Fibroblast of skin of left quadriceps (primary cell): ENCODE measurements at regions not wholly inside any gene's neighbourhood (a gene's known extent, or its start where the extent isn't known, plus 50 kb on each side); places are given as distances from the start of the nearest gene placed in this dataset.
A peak's percentile ranks its signal among the peaks of the same experiment; 100 is the strongest.

ENCODE experiments used
- DNase-seq, 2 experiments: peaks; one replicate each; pipeline ENCODE4 v3.0.0-alpha.2; 2013; ENCODE audit warnings: low read depth in 2 of 2

DNA sequence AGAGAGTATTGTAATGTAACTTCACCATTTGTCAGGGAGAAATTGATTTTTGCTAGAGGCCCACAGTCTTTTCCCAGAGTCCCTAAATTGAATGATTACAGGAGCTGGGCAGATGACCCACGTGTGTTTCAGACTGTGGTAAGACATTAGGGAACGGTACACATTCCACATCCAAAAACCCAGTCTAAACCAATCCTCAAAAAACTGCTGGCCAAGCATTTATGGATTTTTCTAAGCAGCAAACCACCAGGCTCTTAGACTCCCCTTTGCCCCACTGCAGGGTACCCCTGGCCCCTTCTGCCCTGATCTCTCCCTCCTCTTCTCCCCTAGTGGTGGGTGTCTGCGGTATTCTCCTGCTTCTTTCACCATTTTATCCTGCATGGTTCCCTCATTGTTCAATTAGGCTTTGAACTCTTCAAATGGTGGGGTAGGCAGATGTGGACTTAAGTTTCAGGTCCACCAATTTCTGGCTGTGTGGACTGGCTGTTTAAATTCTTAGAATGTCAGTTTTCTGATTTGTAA, 135.5 kb upstream of the SORCS3 start:
- DNase-seq, result no peak

DNA sequence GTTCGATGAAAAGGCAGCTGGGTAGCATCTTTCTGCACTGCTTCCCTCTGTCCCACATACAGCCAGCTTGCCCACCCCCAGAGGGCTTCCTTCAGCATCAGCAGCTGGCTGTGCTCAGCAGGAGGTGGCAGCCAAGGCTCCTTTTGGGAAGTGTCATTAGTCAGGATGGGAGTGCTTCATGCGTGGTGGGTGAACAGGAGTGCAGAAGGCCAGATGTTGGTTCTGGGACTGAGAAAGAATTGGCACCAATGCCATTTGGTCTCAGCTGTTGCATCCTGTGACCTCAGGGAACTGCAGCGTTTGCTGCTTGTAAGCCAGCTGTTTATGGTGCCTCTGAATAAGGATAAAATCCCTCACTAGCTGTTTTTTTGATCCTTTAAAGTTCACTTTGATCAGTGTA, 131.1 kb upstream of the SORCS3 start:
- DNase-seq, result no peak

DNA sequence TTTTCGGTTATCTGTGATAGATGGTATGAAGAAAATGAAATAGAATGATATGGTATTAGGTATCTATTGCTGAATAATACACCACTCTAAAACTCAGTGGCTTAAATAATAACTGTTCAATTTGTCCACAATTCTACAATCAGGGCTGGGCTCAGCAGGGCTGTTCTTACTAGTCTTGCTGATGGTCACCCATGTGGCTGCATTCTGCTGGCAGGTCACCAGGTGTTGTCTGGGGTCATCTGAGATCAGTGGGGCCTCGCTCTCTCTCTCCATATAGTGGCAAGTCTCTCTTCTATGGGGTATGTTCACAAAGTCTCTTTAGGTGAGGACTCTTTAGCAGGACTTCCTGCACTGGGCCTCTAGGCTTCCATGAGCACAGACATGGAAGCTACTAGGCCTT, 130.4 kb upstream of the SORCS3 start:
- no peak for DNase-seq

DNA sequence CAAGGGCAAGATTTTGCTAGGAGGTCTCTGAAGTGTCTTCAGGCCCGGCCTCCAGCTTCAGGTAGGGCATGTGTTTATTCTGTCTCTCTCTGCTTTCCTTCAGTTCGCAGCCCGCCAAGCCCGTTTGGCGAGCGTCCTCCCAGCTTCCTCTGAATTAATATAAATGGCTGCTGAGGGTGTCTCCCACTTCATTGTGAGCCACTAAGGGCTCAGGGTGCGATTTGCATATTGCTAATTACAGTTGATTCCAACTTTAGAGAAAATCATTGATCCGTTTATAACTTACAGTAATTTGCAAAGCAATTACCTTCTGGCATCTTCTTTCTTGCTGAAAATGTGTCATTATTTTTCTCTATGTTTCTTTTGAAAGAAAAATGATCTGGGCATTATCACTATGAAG, 128.3 kb upstream of the SORCS3 start:
- DNase-seq, result no peak

DNA sequence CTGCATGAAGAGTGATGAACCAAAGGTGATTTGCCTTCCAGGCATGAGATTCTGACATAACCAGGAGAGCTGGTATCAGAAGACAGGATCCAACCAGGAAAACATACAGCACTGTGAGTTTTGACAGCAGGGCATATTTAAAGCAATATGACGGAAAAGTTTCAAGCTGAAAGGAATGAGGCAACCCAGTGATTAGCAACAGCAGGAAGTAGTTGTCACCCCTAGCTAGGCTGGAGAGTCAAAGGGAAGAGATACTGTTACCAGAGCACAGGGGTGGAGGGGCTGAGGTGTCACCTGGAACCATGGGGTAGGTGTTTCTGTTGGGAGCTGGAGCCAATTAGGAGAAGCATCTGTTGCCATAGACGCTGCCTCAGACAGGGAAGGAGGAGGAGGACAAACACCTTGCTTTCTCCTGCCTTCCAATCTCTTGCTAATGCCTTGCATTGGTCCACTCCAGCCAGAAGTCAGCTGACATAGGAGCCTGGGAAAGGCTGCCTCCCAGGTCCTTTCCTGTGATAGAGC, 125.4 kb upstream of the SORCS3 start:
- DNase-seq, result no peak

DNA sequence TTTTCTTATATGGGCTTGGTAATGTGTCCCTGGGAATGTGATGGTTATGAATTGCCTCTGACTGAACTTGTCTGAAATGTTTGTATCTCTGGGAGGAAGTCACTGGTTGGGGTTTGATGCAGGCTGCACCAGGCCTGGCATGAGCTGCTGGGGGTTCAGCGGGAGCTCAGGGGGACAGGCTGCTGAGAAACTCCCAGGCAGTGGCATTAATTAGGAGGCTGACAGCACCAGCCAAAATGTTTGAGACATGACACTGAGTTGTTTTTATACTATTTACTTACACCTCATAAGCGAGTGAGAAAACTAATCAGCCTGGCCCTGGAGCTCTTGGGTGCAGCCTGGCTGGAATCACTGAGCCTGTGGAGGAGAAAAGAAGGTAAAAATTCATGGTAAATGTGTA, 124.1 kb upstream of the SORCS3 start:
- no peak for DNase-seq

DNA sequence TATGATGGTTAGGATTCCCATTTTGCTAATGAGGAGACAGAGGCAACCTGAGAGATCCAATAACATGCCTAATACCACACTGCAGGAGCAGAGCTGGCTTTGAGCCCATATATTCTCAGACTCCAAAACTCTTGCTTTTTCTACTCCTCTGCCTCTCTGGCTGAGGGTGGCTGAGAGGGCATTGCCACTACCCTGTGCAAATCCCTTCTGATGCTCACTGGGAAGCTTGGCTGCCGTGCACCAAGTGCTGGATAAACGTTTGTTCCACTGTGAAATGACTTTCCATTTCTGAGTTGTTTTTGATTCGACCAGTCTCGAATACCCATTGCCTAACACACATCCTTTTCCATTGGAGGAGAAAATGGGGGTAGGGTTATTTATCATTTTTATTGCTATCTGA, 123.1 kb upstream of the SORCS3 start:
- no peak for DNase-seq

DNA sequence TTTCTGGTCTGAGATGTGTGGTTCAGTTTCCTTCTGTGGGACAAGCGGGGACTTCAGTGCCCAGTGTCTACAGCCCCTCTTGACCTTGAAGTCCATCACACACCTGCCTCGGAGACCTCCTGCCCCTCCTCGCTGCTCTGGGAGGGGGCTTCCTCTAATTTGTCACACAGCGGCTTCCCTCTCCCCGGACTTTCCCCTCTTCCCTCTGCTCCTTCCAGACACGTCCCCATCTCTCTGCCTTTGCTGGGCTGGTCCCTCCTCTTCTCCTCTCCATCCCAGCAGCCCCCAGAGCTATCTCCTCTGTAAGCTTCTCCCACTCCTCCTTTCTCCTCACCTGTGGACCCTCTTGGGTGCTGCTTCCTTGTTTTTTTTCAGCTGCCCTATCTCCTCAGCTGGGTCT, 122.2 kb upstream of the SORCS3 start:
- DNase-seq, result no peak

DNA sequence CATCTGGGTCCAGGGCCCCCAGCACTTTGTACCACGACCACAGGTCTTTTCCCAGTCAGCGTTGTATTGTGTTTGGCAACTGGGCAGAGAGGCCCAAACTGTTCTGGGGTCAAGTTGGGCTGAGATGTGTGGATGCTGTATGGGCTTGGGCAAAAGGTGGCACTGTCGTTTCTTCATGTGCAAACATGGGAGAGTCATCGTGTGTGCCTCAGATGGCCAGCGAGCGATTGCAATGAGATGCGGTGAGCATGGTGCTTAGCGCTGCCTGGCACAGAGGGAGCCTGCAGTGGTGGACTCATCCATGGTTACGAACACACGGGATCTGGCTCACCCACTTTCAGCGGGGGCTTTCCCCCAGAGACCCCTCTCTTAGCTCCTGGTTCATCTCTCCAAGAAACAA, 120.4 kb upstream of the SORCS3 start:
- no peak for DNase-seq

DNA sequence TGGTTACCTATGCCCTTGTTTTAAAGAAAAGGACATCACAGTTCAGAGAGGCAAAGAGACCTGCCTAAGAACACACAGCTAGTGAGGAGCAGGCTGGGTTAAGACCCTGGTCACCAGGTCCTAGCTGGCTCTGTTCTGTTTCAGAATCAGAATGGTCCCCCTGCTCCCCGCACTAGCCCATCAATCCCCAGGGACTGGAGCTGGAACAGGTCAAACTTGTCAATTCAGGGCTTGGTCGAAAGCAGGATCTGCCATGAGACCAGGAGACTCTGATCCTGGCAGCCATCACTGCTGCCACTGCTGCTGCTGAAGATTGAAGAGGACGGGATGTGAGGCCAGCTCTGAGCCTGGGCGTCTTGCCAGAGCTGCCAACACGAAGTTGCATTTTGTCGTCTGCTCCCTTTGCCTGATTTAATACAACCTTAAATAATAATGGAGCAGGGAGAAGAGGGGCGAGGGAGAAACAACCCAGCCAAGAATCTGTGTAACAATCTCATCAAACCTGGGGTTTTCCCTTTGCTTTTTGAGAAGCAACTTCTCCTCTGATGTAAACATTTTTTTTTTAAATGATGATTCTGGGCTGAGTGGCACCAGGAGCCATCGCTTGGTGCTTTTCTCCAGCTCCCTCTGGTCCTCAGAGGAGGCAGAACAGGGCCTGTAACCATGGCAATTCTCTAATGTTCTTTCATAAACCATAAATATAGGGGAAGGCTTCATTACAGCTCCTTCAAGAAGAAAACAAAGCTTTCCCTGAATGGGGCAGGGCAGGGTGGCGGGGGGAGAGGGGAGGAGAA, 119.0 kb upstream of the SORCS3 start:
- no peak for DNase-seq

DNA sequence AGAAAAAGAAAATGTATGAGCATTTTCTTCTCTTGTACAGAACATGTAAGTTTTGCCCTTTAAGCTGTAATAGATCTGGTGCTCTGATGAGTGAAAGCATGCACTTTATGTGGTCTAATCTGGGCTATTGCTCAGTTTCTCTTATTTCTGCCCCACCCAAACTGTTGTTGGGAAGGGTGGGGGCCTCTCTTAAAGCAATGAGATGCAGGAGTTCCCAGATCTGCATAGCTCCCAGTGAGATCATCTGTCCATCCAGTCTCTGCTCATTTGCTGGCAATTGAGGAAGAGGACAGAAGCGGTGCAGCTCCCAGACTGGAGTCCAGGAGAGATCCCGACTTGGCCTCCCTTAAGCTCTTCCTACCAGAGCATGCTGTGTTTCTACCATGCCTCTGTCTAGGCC, 114.9 kb upstream of the SORCS3 start:
- no peak for DNase-seq

DNA sequence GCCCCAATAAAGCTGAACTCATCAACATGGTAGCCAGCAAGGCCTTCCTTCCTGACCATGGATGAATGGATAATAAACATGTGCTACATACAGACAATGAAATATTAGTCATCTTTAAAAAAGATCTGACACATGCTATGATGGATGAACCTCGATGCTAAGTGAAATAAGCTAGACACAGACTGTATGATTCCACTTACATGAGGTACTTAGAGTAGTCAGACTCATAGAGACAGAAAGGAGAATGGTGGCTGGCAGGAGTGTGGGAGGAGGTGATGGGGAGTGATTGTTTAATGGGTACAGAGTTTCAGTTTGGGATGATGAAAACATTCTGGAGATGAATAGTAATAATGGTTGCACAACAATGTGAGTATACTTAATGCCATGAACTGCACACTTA, 114.1 kb upstream of the SORCS3 start:
- DNase-seq, result no peak

DNA sequence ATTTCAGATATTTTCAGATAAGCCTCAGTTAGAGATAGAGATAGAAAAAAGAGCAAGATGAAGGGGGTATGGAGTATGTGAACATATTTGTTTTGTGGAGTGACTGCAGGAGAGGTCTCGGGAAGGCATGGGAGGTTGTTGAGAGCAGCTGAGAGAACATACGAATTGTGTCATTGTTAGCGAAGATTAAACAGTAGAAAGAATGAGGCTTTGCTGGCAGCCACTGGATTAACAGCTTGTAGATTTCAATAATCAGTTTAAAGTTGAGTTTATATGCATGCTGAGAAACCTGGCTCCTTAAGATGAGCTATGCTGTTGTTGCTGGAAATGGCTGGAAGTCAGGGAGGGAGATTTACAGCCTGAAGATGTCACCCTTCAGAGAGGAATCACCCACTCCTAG, 100.9 kb upstream of the SORCS3 start:
- no peak for DNase-seq

DNA sequence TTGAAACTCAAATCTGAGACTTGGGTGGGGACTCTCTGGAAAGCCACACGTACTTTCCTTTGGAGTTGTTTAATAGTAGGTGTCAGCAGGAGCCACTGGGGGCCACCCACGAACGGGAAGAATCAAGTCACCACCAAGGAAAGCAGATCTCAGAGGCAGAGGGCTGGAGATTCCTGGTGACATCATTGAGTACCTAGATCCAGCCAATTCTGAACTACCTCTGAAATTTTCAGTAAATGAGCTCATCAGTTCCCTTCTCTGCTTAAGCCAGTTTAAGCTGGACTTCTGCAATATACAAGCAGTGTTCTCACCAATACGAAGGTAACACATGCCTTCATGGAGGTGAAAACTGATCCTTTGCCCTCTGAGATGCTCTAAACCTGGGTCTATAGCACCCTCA, 99.3 kb upstream of the SORCS3 start:
- no peak for DNase-seq

DNA sequence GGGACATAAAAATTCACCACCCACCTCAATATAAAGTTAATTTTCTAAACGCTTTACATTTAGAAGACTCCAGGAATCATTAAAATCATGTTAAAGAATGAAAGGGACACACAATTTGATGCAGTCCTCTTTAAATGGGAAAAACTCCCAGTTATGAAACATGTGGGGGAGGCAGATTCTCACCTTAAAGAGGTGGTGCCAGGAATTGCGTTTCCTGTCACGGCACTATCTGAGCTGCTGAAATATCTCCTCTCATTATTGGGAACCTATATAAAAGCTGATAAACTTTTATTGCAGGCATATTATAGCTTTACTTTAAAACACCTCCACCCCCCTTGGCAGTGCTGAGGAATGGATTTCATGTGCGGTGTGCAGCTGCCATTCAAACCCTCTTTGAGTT, 94.8 kb upstream of the SORCS3 start:
- no peak for DNase-seq

DNA sequence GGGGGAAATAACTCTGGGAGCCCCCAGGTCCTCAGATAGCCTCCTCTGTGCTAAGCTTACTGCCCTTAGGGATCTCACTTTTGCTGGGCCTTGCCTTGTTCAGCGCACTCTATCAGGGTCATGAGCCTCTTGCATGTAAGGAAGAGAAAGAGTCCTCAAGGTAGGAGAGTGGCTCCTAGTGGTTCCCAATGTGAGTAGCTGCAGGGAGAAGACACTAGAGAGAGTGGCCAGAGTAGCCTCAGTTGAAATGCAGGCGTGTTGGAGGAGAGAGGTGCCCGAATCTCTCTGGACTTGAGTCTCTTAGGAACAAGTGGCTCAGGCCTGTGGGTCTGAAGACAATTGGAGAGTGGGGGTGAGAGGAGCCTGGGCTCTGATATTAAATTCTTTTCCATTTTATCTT, 94.3 kb upstream of the SORCS3 start:
- DNase-seq, result no peak

DNA sequence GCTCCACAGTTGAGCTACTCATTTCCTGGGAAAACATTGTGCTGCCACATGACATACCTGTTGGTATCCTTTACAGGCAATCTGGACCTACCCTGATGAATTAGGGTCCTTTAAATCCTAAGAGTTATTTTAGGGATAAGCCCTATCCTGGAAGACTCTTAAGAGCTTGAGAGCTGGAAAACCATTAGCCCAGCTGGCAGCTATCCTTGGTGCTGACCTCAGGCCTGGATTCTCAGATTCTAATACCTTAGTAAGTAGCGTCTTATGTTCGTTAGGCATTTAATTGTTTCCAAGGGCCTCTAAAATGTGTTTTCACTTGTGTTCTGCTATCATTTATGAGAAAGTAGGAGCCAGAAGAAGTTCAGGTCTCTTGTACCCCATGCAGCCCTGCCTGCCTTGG, 93.0 kb upstream of the SORCS3 start:
- DNase-seq, result peak; percentile 3 to 4

DNA sequence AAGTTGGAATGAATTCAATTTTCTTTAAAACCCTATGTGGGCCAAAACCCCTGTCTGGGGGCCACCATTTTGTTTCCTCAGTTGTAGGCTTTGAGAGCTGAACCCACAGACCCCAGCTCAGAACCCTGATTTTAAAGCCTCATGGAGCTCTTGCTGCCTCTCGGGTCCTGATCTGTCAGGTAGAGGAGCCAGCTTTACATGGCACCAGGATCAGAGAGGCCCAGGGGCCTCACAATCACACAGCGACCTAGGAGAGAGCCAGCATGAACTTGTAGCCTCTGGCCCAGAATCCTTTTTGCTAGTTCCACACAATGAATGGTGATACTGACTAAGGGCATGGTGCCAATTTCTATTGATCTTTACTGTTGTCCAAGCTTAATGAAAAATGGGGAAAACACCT, 84.3 kb upstream of the SORCS3 start:
- no peak for DNase-seq

DNA sequence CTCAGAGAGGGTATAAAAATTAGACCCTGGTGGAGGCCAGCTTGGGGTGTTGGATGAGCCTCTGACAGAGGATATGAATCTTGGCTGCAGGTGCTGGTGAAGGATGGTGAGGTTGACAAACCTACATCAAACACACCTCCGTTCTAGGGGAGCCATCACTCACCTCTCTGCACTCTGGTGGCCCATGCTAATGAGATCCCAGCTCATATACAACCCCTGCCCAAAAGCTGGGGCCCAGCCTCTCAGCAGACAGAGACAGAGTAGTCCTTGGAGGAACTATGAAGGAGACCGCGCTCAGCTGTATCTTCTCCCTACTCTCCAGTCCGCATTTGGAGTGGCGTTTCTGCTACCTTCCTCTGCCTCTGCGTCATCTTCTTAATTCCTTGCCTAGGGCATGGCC, 83.1 kb upstream of the SORCS3 start:
- no peak for DNase-seq

DNA sequence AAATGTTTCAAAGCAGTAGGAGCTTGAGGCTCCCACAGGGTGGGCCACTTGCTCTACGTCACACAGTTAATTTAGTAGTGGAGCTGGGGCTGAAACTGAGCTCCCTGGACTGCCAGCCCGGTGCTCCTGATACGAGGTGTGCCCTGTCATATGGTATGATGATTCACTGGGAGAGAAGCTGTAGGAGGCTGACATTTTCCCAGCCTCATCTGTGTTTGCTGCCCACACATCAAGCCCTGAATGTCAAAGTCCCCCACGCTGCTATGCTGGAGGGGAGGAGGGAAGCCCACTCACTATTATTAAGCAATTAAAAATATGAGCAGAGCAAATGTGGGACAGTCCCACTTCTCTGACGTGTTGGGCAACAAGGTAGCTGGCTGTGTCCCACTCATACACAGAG, 81.2 kb upstream of the SORCS3 start:
- DNase-seq, result no peak

DNA sequence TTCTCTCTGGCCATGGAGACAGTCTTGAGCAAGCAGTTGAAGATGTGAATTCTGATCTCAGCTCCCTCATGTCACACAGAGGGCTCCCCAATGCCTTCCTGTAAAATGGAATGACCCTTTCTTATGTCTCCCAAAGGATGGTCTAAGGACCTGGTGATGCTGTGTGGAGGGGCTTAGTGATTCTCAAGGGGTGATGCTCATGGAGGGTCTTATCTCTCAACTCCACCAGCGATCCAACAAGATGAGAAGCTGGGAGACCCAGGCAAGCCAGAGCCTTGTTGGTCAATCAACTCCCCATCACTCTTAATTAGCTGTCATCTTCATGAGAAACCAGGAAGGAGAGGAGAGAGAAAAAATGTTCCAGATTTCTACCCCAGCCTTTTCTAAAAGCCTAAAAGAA, 78.0 kb upstream of the SORCS3 start:
- no peak for DNase-seq

DNA sequence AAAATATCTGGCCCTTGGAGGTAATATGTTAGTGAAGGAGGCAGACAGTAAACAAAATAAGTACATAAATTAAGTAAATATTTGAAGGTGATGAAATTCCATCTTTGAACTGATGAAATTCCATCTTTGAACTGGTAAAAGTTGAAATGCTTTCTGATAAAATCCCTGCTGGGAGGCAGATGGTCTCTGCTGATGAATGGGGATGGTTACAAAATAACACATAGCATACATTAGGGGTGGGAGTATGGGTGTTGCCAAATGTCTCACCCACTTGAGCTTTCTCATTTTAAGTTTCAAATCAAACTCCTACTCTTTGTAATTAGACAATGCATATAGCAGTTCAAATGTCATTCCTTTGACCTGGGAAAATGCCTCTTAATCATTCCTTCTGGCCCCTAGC, 77.5 kb upstream of the SORCS3 start:
- DNase-seq, result no peak

DNA sequence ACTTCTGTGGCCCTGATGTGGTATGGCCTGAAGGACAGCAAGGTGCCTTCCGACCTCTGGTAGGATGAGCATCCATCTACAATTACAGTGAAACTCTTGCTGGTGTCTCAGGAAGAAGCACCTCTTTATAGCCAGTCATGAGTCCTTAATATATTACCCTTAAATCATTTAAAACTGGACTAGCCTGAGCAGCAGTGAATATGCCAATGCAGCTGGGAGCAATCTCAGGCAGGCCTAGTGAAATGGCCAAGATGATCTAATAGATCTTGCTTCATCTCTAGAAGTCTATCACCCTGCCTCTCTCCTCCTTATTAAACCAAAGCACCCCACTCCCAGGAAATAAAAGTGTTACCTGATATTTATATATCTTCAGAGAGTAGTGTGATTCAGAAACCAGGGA, 66.7 kb upstream of the SORCS3 start:
- no peak for DNase-seq

DNA sequence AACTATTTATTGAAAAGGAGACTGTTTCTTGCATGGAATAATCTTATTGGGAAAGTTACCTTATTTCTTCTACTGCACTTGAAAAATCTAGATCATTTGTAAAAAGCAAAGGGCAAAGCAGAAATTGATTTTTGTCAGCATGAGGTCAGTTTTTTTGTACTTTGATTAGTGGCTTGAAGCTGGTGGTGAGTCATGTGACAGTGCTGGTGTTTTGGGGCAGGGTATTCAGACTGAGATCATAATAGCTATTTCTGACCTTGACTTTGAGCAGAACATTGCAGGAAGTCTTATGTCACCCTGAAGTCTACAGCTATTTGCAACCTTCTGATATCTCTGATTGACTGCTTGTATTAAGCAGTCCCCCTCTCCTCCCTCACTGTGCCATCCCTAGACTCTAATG, 66.3 kb upstream of the SORCS3 start:
- no peak for DNase-seq
